ENCODE measurements at regions not wholly inside any gene's neighbourhood (a gene's known extent, or its start where the extent isn't known, plus 50 kb on each side); places are given as distances from the start of the nearest gene placed in this dataset.

GRCh38 chr6:62519574-62519973 lies 233.5 kb upstream of the KHDRBS2 start:
- no peak overlapping the region for H3K27ac Mint-ChIP-seq
- ChIA-PET POLR2A (no interaction called here), CTCF (no interaction called here)
- peaks cover 9% of the 10 kb centered on the region for H3K9me3 Mint-ChIP-seq
- intact Hi-C loops (cut with micrococcal nuclease), result no loop called here
- H3K27me3 Mint-ChIP-seq, result no peaks in the 10 kb centered on the region
- H3K36me3 Mint-ChIP-seq, result no peaks in the 10 kb centered on the region
- no peak for DNase-seq
- no peaks in the 10 kb centered on the region for H3K4me1 Mint-ChIP-seq (ENCODE audit: low read depth)
- no peak overlapping the region for H3K4me3 Mint-ChIP-seq

GRCh38 chr6:62516291-62517141 lies 230.5 kb upstream of the KHDRBS2 start:
- no peaks in the 10 kb centered on the region for H3K4me1 Mint-ChIP-seq (ENCODE audit: low read depth)
- intact Hi-C loops (cut with micrococcal nuclease), result no loop called here
- H3K27me3 Mint-ChIP-seq, result no peaks in the 10 kb centered on the region
- CTCF ChIA-PET, result no interaction called here
- H3K9me3 Mint-ChIP-seq, result peaks cover 8% of the 10 kb centered on the region
- H3K36me3 Mint-ChIP-seq, result no peaks in the 10 kb centered on the region
- POLR2A ChIA-PET, result no interaction called here
- no peak overlapping the region for H3K27ac Mint-ChIP-seq
- H3K4me3 Mint-ChIP-seq, result no peak overlapping the region
- no peak for DNase-seq

- CTCF ChIA-PET, result no interaction called here
- Mint-ChIP-seq H3K4me1 (ENCODE audit: low read depth) (no peaks in the 10 kb centered on the region), H3K27me3 (no peaks in the 10 kb centered on the region), H3K36me3 (no peaks in the 10 kb centered on the region), H3K27ac (no peak overlapping the region), H3K9me3 (peaks cover 34% of the 10 kb centered on the region), H3K4me3 (no peak overlapping the region)
- no peak for DNase-seq
- intact Hi-C loops (cut with micrococcal nuclease), result no loop called here
- POLR2A ChIA-PET, result no interaction called here
Observed at GRCh38 chr6:62492192-62492822, 206.3 kb upstream of the KHDRBS2 start.

GRCh38 chr6:62480544-62480943 lies 194.5 kb upstream of the KHDRBS2 start:
- no peaks in the 10 kb centered on the region for H3K4me1 Mint-ChIP-seq (ENCODE audit: low read depth)
- intact Hi-C loops (cut with micrococcal nuclease), result no loop called here
- ChIA-PET POLR2A (no interaction called here), CTCF (no interaction called here)
- H3K27ac Mint-ChIP-seq, result no peak overlapping the region
- H3K27me3 Mint-ChIP-seq, result no peaks in the 10 kb centered on the region
- no peaks in the 10 kb centered on the region for H3K36me3 Mint-ChIP-seq
- peaks cover 4% of the 10 kb centered on the region for H3K9me3 Mint-ChIP-seq
- H3K4me3 Mint-ChIP-seq, result no peak overlapping the region
- no peak for DNase-seq

GRCh38 chr6:62479697-62480220 lies 193.7 kb upstream of the KHDRBS2 start:
- intact Hi-C loops (cut with micrococcal nuclease), result no loop called here
- H3K36me3 Mint-ChIP-seq, result no peaks in the 10 kb centered on the region
- no peak for DNase-seq
- H3K27ac Mint-ChIP-seq, result no peak overlapping the region
- ChIA-PET POLR2A (no interaction called here), CTCF (no interaction called here)
- H3K4me1 Mint-ChIP-seq (ENCODE audit: low read depth), result no peaks in the 10 kb centered on the region
- peaks cover 4% of the 10 kb centered on the region for H3K9me3 Mint-ChIP-seq
- no peak overlapping the region for H3K4me3 Mint-ChIP-seq
- no peaks in the 10 kb centered on the region for H3K27me3 Mint-ChIP-seq

GRCh38 chr6:62474793-62475192 lies 188.8 kb upstream of the KHDRBS2 start:
- no peak overlapping the region for H3K4me3 Mint-ChIP-seq
- H3K36me3 Mint-ChIP-seq, result no peaks in the 10 kb centered on the region
- H3K4me1 Mint-ChIP-seq (ENCODE audit: low read depth), result no peaks in the 10 kb centered on the region
- H3K27ac Mint-ChIP-seq, result no peak overlapping the region
- ChIA-PET CTCF (no interaction called here), POLR2A (no interaction called here)
- H3K9me3 Mint-ChIP-seq, result peaks cover 7% of the 10 kb centered on the region
- no peak for DNase-seq
- no peaks in the 10 kb centered on the region for H3K27me3 Mint-ChIP-seq
- intact Hi-C loops (cut with micrococcal nuclease), result no loop called here

- DNase-seq, result no peak
- intact Hi-C loops (cut with micrococcal nuclease), result no loop called here
- Mint-ChIP-seq H3K36me3 (no peaks in the 10 kb centered on the region), H3K4me1 (ENCODE audit: low read depth) (no peaks in the 10 kb centered on the region), H3K4me3 (no peak overlapping the region), H3K27me3 (no peaks in the 10 kb centered on the region), H3K9me3 (peaks cover 4% of the 10 kb centered on the region), H3K27ac (no peak overlapping the region)
- ChIA-PET POLR2A (no interaction called here), CTCF (no interaction called here)
Observed at GRCh38 chr6:62466607-62467006, 180.6 kb upstream of the KHDRBS2 start.

- intact Hi-C loops (cut with micrococcal nuclease), result no loop called here
- ChIA-PET CTCF (no interaction called here), POLR2A (no interaction called here)
- H3K27ac Mint-ChIP-seq, result no peak overlapping the region
- no peaks in the 10 kb centered on the region for H3K4me1 Mint-ChIP-seq (ENCODE audit: low read depth)
- DNase-seq, result no peak
- H3K4me3 Mint-ChIP-seq, result no peak overlapping the region
- H3K9me3 Mint-ChIP-seq, result peaks cover 4% of the 10 kb centered on the region
- H3K36me3 Mint-ChIP-seq, result no peaks in the 10 kb centered on the region
- H3K27me3 Mint-ChIP-seq, result no peaks in the 10 kb centered on the region
Observed at GRCh38 chr6:62465206-62465605, 179.2 kb upstream of the KHDRBS2 start.

GRCh38 chr6:62452586-62452985 lies 166.6 kb upstream of the KHDRBS2 start:
- no peaks in the 10 kb centered on the region for H3K27me3 Mint-ChIP-seq
- ChIA-PET CTCF (no interaction called here), POLR2A (no interaction called here)
- DNase-seq, result no peak
- peaks cover 18% of the 10 kb centered on the region for H3K9me3 Mint-ChIP-seq
- H3K36me3 Mint-ChIP-seq, result no peaks in the 10 kb centered on the region
- intact Hi-C loops (cut with micrococcal nuclease), result no loop called here
- H3K27ac Mint-ChIP-seq, result no peak overlapping the region
- no peaks in the 10 kb centered on the region for H3K4me1 Mint-ChIP-seq (ENCODE audit: low read depth)
- H3K4me3 Mint-ChIP-seq, result no peak overlapping the region

- H3K36me3 Mint-ChIP-seq, result no peaks in the 10 kb centered on the region
- peaks cover 13% of the 10 kb centered on the region for H3K9me3 Mint-ChIP-seq
- ChIA-PET POLR2A (no interaction called here), CTCF (no interaction called here)
- H3K27ac Mint-ChIP-seq, result no peak overlapping the region
- intact Hi-C loops (cut with micrococcal nuclease), result no loop called here
- no peaks in the 10 kb centered on the region for H3K27me3 Mint-ChIP-seq
- no peak overlapping the region for H3K4me3 Mint-ChIP-seq
- H3K4me1 Mint-ChIP-seq (ENCODE audit: low read depth), result no peaks in the 10 kb centered on the region
- DNase-seq, result no peak
Observed at GRCh38 chr6:62446647-62447316, 160.8 kb upstream of the KHDRBS2 start.

GRCh38 chr6:62445521-62445920 lies 159.5 kb upstream of the KHDRBS2 start:
- no peaks in the 10 kb centered on the region for H3K36me3 Mint-ChIP-seq
- no peak for DNase-seq
- no peak overlapping the region for H3K4me3 Mint-ChIP-seq
- POLR2A ChIA-PET, result no interaction called here
- intact Hi-C loops (cut with micrococcal nuclease), result no loop called here
- CTCF ChIA-PET, result no interaction called here
- H3K27me3 Mint-ChIP-seq, result no peaks in the 10 kb centered on the region
- no peaks in the 10 kb centered on the region for H3K4me1 Mint-ChIP-seq (ENCODE audit: low read depth)
- H3K9me3 Mint-ChIP-seq, result peaks cover 19% of the 10 kb centered on the region
- no peak overlapping the region for H3K27ac Mint-ChIP-seq

GRCh38 chr6:62441182-62441581 lies 155.2 kb upstream of the KHDRBS2 start:
- ChIA-PET POLR2A (no interaction called here), CTCF (no interaction called here)
- Mint-ChIP-seq H3K4me1 (ENCODE audit: low read depth) (no peaks in the 10 kb centered on the region), H3K36me3 (no peaks in the 10 kb centered on the region), H3K27ac (no peak overlapping the region), H3K4me3 (no peak overlapping the region), H3K9me3 (peaks cover 40% of the 10 kb centered on the region), H3K27me3 (no peaks in the 10 kb centered on the region)
- intact Hi-C loops (cut with micrococcal nuclease), result no loop called here
- DNase-seq, result no peak

GRCh38 chr6:62429781-62430180 lies 143.8 kb upstream of the KHDRBS2 start:
- ChIA-PET CTCF (no interaction called here), POLR2A (no interaction called here)
- H3K36me3 Mint-ChIP-seq, result no peaks in the 10 kb centered on the region
- DNase-seq, result no peak
- H3K4me3 Mint-ChIP-seq, result no peak overlapping the region
- H3K4me1 Mint-ChIP-seq (ENCODE audit: low read depth), result no peaks in the 10 kb centered on the region
- no peaks in the 10 kb centered on the region for H3K27me3 Mint-ChIP-seq
- intact Hi-C loops (cut with micrococcal nuclease), result no loop called here
- H3K9me3 Mint-ChIP-seq, result peaks cover 21% of the 10 kb centered on the region
- no peak overlapping the region for H3K27ac Mint-ChIP-seq
